Breast epithelium (tissue), 3 donors: ENCODE measurements at regions not wholly inside any gene's neighbourhood (a gene's known extent, or its start where the extent isn't known, plus 50 kb on each side); places are given as distances from the start of the nearest gene placed in this dataset.

Source experiments
- CTCF ChIP-seq, 3 donors: fragments of 450-650 bp; IDR thresholded peaks; one replicate each; pipeline ENCODE4 v1.5.1; 2016 to 2017; ENCODE audit warnings: antibody characterized with exemption in 3 of 3, mild to moderate bottlenecking in 3 of 3, moderate library complexity in 3 of 3
- POLR2A ChIP-seq: fragments of 450-650 bp; IDR thresholded peaks from one replicate; pipeline ENCODE4 v1.6.1; 2016; ENCODE audit warnings: antibody characterized with exemption, mild to moderate bottlenecking, moderate library complexity
- POLR2AphosphoS5 ChIP-seq, 3 donors: sonication (generic); formaldehyde crosslinking; IDR thresholded peaks; one replicate each; pipeline ENCODE4 v1.6.1; 2017; ENCODE audit warnings: antibody characterized with exemption in 3 of 3

GRCh38 chr10:128627811-128628210 lies 501.6 kb upstream of the MKI67 start:
- TF ChIP-seq CTCF (IDR thresholded peaks at IDR 0.05) (no peak), POLR2A (no peak), POLR2AphosphoS5 (IDR thresholded peaks at IDR 0.05) (no peak)
